Liver (tissue), 8 donors: ENCODE measurements at regions not wholly inside any gene's neighbourhood (a gene's known extent, or its start where the extent isn't known, plus 50 kb on each side); places are given as distances from the start of the nearest gene placed in this dataset.

Source experiments
- DNase-seq: peaks from one replicate; pipeline ENCODE4 v3.0.0-alpha.2; 2017; ENCODE audit warnings: low spot score
- H3K27ac ChIP-seq, 2 donors: one replicate each; pipeline ENCODE4 v1.7.0; 2013; ENCODE audit warnings: inconsistent platforms in 2 of 2, low read length in 2 of 2, control low read depth in 1 of 2, low read depth in 1 of 2, mild to moderate bottlenecking in 1 of 2
- H3K27me3 ChIP-seq, 4 donors: one replicate each; pipeline versions ENCODE4 v1.6.1 to v1.7.0; 2013; ENCODE audit warnings: low read length in 3 of 4, inconsistent platforms in 1 of 4, mild to moderate bottlenecking in 1 of 4, moderate library complexity in 1 of 4; ENCODE audit not compliant: control insufficient read depth in 4 of 4, insufficient read depth in 4 of 4
- H3K36me3 ChIP-seq, 4 donors: one replicate each; pipeline versions ENCODE4 v1.6.1 to v1.7.0; 2013; ENCODE audit warnings: low read length in 3 of 4, mild to moderate bottlenecking in 3 of 4, low read depth in 1 of 4, moderate library complexity in 1 of 4; ENCODE audit not compliant: control insufficient read depth in 4 of 4, insufficient read depth in 3 of 4
- H3K4me1 ChIP-seq, 4 donors: one replicate each; pipeline versions ENCODE4 v1.6.1 to v1.7.0; 2013; ENCODE audit warnings: low read length in 3 of 4, mild to moderate bottlenecking in 3 of 4, moderate library complexity in 1 of 4; ENCODE audit not compliant: control insufficient read depth in 4 of 4, insufficient read depth in 4 of 4
- H3K4me3 ChIP-seq, 3 donors: one replicate each; pipeline versions ENCODE4 v1.6.1 to v1.7.0; 2013; ENCODE audit warnings: low read length in 3 of 3, control low read depth in 1 of 3, low read depth in 1 of 3, mild to moderate bottlenecking in 1 of 3
- H3K9ac ChIP-seq, 2 donors: one replicate each; pipeline ENCODE4 v1.7.0; 2013; ENCODE audit warnings: low read length in 2 of 2, mild to moderate bottlenecking in 2 of 2, moderate library complexity in 2 of 2, control low read depth in 1 of 2, low read depth in 1 of 2
- H3K9me3 ChIP-seq, 4 donors: one replicate each; pipeline versions ENCODE4 v1.6.1 to v1.7.0; 2013; ENCODE audit warnings: low read length in 3 of 4; ENCODE audit not compliant: control insufficient read depth in 4 of 4
- ATF3 ChIP-seq: IDR thresholded peaks from 2 replicates; pipeline ENCODE4 v1.6.1; 2016; ENCODE audit warnings: antibody characterized with exemption
- CTCF ChIP-seq: fragments of 150-350 bp; IDR thresholded peaks from 2 replicates; pipeline ENCODE4 v1.5.1; 2017; ENCODE audit warnings: improper control_type of control experiment, low read depth, low read length; ENCODE audit not compliant: missing input control
- EGR1 ChIP-seq, 2 donors: IDR thresholded peaks; 2 replicates each; pipeline ENCODE4 v1.6.1; 2016 to 2018; ENCODE audit warnings: antibody characterized with exemption in 2 of 2, low read depth in 2 of 2
- FOXA1 ChIP-seq: IDR thresholded peaks from 2 replicates; pipeline ENCODE4 v1.6.1; 2016; ENCODE audit warnings: antibody characterized with exemption
- FOXA2 ChIP-seq: IDR thresholded peaks from 2 replicates; pipeline ENCODE4 v1.6.1; 2016; ENCODE audit warnings: antibody characterized with exemption
- GABPA ChIP-seq, 2 donors: IDR thresholded peaks in 1 of 2; conservative IDR thresholded peaks in 1 of 2; 2 replicates each; pipeline ENCODE4 v1.6.1; 2016; ENCODE audit warnings: antibody characterized with exemption in 2 of 2, mild to moderate bottlenecking in 1 of 2, moderate library complexity in 1 of 2
- HNF4A ChIP-seq, 2 donors: conservative IDR thresholded peaks; 2 replicates each; pipeline ENCODE4 v1.6.1; 2016; ENCODE audit warnings: antibody characterized with exemption in 2 of 2, mild to moderate bottlenecking in 2 of 2
- HNF4G ChIP-seq: IDR thresholded peaks from 2 replicates; pipeline ENCODE4 v1.6.1; 2016; ENCODE audit warnings: antibody characterized with exemption
- JUND ChIP-seq, 2 donors: IDR thresholded peaks; 2 replicates each; pipeline ENCODE4 v1.6.1; 2016; ENCODE audit warnings: antibody characterized with exemption in 2 of 2
- MAX ChIP-seq: IDR thresholded peaks from 2 replicates; pipeline ENCODE4 v1.6.1; 2016; ENCODE audit warnings: antibody characterized with exemption
- NR2F2 ChIP-seq: IDR thresholded peaks from 2 replicates; pipeline ENCODE4 v1.6.1; 2016; ENCODE audit warnings: antibody characterized with exemption
- RAD21 ChIP-seq, 2 donors: IDR thresholded peaks; 2 replicates each; pipeline ENCODE4 v1.6.1; 2016; ENCODE audit warnings: antibody characterized with exemption in 2 of 2, mild to moderate bottlenecking in 2 of 2
- REST ChIP-seq: IDR thresholded peaks from 2 replicates; pipeline ENCODE4 v1.6.1; 2016; ENCODE audit warnings: antibody characterized with exemption, mild to moderate bottlenecking
- RXRA ChIP-seq, 2 donors: IDR thresholded peaks; 2 replicates each; pipeline ENCODE4 v1.6.1; 2017 to 2018; ENCODE audit warnings: antibody characterized with exemption in 2 of 2, mild to moderate bottlenecking in 1 of 2
- SP1 ChIP-seq: IDR thresholded peaks from 2 replicates; pipeline ENCODE4 v1.6.1; 2018; ENCODE audit warnings: antibody characterized with exemption, mild to moderate bottlenecking
- TAF1 ChIP-seq: conservative IDR thresholded peaks from 2 replicates; pipeline ENCODE4 v1.6.1; 2016; ENCODE audit warnings: antibody characterized with exemption, mild to moderate bottlenecking
- YY1 ChIP-seq: IDR thresholded peaks from 2 replicates; pipeline ENCODE4 v1.6.1; 2016; ENCODE audit warnings: antibody characterized with exemption, mild to moderate bottlenecking
- ZBTB33 ChIP-seq: IDR thresholded peaks from 2 replicates; pipeline ENCODE4 v1.6.1; 2016; ENCODE audit warnings: antibody characterized with exemption
- WGBS: extraction: QIAGEN DNeasy Blood & Tissue Kit; methylation state at CpG from one replicate; pipeline ENCODE4 v1.1.7; 2013; 5-methylcytosine and 5-hydroxymethylcytosine counted together
- donor health status: healthy.
- donor health status: healthy.
- donor health status: healthy.
- donor health status: healthy.
- donor health status: healthy.

- Histone ChIP-seq H3K9ac (no peak overlapping the region), H3K4me3 (no peak overlapping the region), H3K9me3 (no peaks in the 10 kb centered on the region), H3K27me3 (no peaks in the 10 kb centered on the region), H3K4me1 (no peaks in the 10 kb centered on the region), H3K36me3 (no peaks in the 10 kb centered on the region), H3K27ac (no peak overlapping the region)
- WGBS = 84% methylated on average over 2 of the region's 2 CpGs
- TF ChIP-seq NR2F2 (no peak), RXRA (IDR thresholded peaks at IDR 0.05) (no peak), ATF3 (no peak), EGR1 (IDR thresholded peaks at IDR 0.05; ENCODE audit: low read depth in 2 of 2) (no peak), HNF4G (no peak), ZBTB33 (no peak), REST (no peak), MAX (no peak), SP1 (no peak), FOXA1 (no peak), JUND (IDR thresholded peaks at IDR 0.05) (no peak), YY1 (no peak), RAD21 (IDR thresholded peaks at IDR 0.05) (no peak), GABPA (IDR thresholded peaks at IDR 0.05 in 1 of 2, conservative IDR thresholded peaks at IDR 0.05 in 1 of 2) (no peak), CTCF (no peak), HNF4A (conservative IDR thresholded peaks at IDR 0.05) (no peak), FOXA2 (no peak), TAF1 (no peak)
- DNase-seq = no peak
Measured at GRCh38 chr18:44592639-44593038, 88.0 kb upstream of the SETBP1 start.
